GM21529 (cell line): ENCODE measurements at regions not wholly inside any gene's neighbourhood (a gene's known extent, or its start where the extent isn't known, plus 50 kb on each side); places are given as distances from the start of the nearest gene placed in this dataset.
"Not testable (repeated sequence)": the region's sequence is repeated elsewhere in the genome, so short reads cannot be mapped to it uniquely, and the experiment has no call there.

Source experiments
- ATAC-seq: cut with Tn5 transposase; IDR thresholded peaks from one replicate; pipeline ENCODE4 v1.9.1; 2021; ENCODE audit not compliant: unreplicated experiment

GRCh38 chr10:89942217-89942616 lies 240.8 kb downstream of the KIF20B start:
- no peak for ATAC-seq

GRCh38 chr10:89944138-89944537 lies 242.7 kb downstream of the KIF20B start:
- no peak for ATAC-seq

GRCh38 chr10:89946106-89946505 lies 244.7 kb downstream of the KIF20B start:
- no peak for ATAC-seq

GRCh38 chr10:89949496-89949895 lies 248.1 kb downstream of the KIF20B start:
- no peak for ATAC-seq

- ATAC-seq = no peak
Measured at GRCh38 chr10:89952325-89952724, 250.9 kb downstream of the KIF20B start.

GRCh38 chr10:89952751-89953150 lies 251.4 kb downstream of the KIF20B start:
- ATAC-seq = no peak

- no peak for ATAC-seq
Measured at GRCh38 chr10:89954061-89954460, 252.7 kb downstream of the KIF20B start.

- no peak for ATAC-seq
Measured at GRCh38 chr10:89954787-89955566, 253.6 kb downstream of the KIF20B start.

GRCh38 chr10:89959433-89960110 lies 258.2 kb downstream of the KIF20B start:
- peak; percentile 50 for ATAC-seq

GRCh38 chr10:89963451-89964102 lies 262.2 kb downstream of the KIF20B start:
- no peak for ATAC-seq

GRCh38 chr10:89966211-89966610 lies 264.8 kb downstream of the KIF20B start:
- ATAC-seq = no peak

- ATAC-seq = no peak
Measured at GRCh38 chr10:89973326-89973725, 271.9 kb downstream of the KIF20B start.

GRCh38 chr10:89975071-89975470 lies 273.7 kb downstream of the KIF20B start:
- no peak for ATAC-seq

- ATAC-seq = no peak
Measured at GRCh38 chr10:89975771-89976170, 274.4 kb downstream of the KIF20B start.

- no peak for ATAC-seq
Measured at GRCh38 chr10:89978081-89978480, 276.7 kb downstream of the KIF20B start.

GRCh38 chr10:89979726-89980125 lies 278.3 kb downstream of the KIF20B start:
- no peak for ATAC-seq

- ATAC-seq = no peak
Measured at GRCh38 chr10:89980166-89980565, 278.8 kb downstream of the KIF20B start.

- ATAC-seq = no peak
Measured at GRCh38 chr10:89981891-89982290, 280.5 kb downstream of the KIF20B start.

- no peak for ATAC-seq
Measured at GRCh38 chr10:89985446-89985845, 284.1 kb downstream of the KIF20B start.

- not testable (repeated sequence) for ATAC-seq
Measured at GRCh38 chr10:89988361-89988760, 287.0 kb downstream of the KIF20B start.

- ATAC-seq = peak; percentile 40
Measured at GRCh38 chr10:89992575-89992974, 291.2 kb downstream of the KIF20B start.

GRCh38 chr10:90007226-90007625 lies 305.8 kb downstream of the KIF20B start:
- ATAC-seq = no peak
